HepG2 (cell line): ENCODE measurements at regions not wholly inside any gene's neighbourhood (a gene's known extent, or its start where the extent isn't known, plus 50 kb on each side); places are given as distances from the start of the nearest gene placed in this dataset.

ENCODE experiments used
- ATAC-seq: fragments of 200-7000 bp; cut with Tn5 transposase; 3 replicates; pipeline ENCODE4 v1.9.1; 2020; ENCODE audit warnings: mild to moderate bottlenecking, moderate library complexity
- BruUV-seq: library from RNA; stranded (reverse); fragments of 400-500 nt; replicated peaks from 2 replicates; lab custom pipeline; 2021; lab: Mats Ljungman, UMichigan
- CTCF ChIA-PET: fragments of 300-600 bp; formaldehyde crosslinking; extraction: SDS; loops from one replicate; lab custom pipeline; 2021; ENCODE audit warnings: low total read pairs, inconsistent platforms, low intra/inter-chr PET ratio; lab: Yijun Ruan, JAX
- POLR2A ChIA-PET: fragments of 350-600 bp; sonication (Branson Sonifier 250); formaldehyde crosslinking; loops from one replicate; lab custom pipeline; 2020; ENCODE audit warnings: antibody characterized with exemption, inconsistent platforms; lab: Yijun Ruan, JAX
- DNase-seq: peaks from one replicate; pipeline ENCODE4 v3.0.0-alpha.2; 2015; ENCODE audit warnings: low spot score
- FAIRE-seq: peaks from 3 replicates; lab custom pipeline; 2011; peaks lifted over from hg19 to GRCh38; lab: Jason Lieb, UNC
- H2AFZ ChIP-seq: one replicate; pipeline ENCODE4 v1.6.1; 2011; ENCODE audit warnings: low read length, inconsistent platforms
- H3K27ac ChIP-seq: fragments of 300-600 bp; 3 replicates; pipeline ENCODE4 v1.8.0; 2011; ENCODE audit warnings: mixed run types, mild to moderate bottlenecking, mixed read lengths, low read length, inconsistent platforms; ENCODE audit not compliant: insufficient read depth; ENCODE audit errors: extremely low read length
- H3K27me3 ChIP-seq, 2 experiments: fragments of 200-600 bp in 1 of 2; 2 replicates in 1 of 2; 3 replicates in 1 of 2; pipeline versions ENCODE4 v1.6.0 to v1.8.0; 2011; ENCODE audit warnings: low read length in 2 of 2, mild to moderate bottlenecking in 2 of 2, moderate library complexity in 2 of 2, inconsistent platforms in 1 of 2; ENCODE audit not compliant: insufficient read depth in 2 of 2, control insufficient read depth in 1 of 2
- H3K36me3 ChIP-seq, 2 experiments: fragments of 200-600 bp in 1 of 2; replicated peaks in 1 of 2; 2 replicates in 1 of 2; 3 replicates in 1 of 2; pipeline versions ENCODE4 v1.5.1 to v1.8.0; 2011; ENCODE audit warnings: low read length in 2 of 2, inconsistent platforms in 1 of 2; ENCODE audit not compliant: insufficient read depth in 2 of 2, control insufficient read depth in 1 of 2
- H3K4me1 ChIP-seq: 2 replicates; pipeline ENCODE4 v1.5.1; 2012; ENCODE audit warnings: low read length, inconsistent platforms; ENCODE audit not compliant: insufficient read depth
- H3K4me2 ChIP-seq: 2 replicates; pipeline ENCODE4 v1.6.0; 2011; ENCODE audit warnings: low read depth, low read length, inconsistent platforms
- H3K4me3 ChIP-seq, 3 experiments: fragments of 200-600 bp in 1 of 3; sonication (generic), shearing (Covaris generic) in 1 of 3; replicated peaks in 1 of 3; 2 replicates each; pipeline ENCODE4 v1.5.1; 2011 to 2016; ENCODE audit warnings: low read length in 3 of 3, inconsistent platforms in 2 of 3, low read depth in 2 of 3, mild to moderate bottlenecking in 2 of 3, control low read depth in 1 of 3, mixed read lengths in 1 of 3; ENCODE audit not compliant: insufficient read depth in 1 of 3
- H3K79me2 ChIP-seq: one replicate; pipeline ENCODE4 v1.6.1; 2011; ENCODE audit warnings: low read length, inconsistent platforms; ENCODE audit not compliant: insufficient read depth
- H3K9ac ChIP-seq: 2 replicates; pipeline ENCODE4 v1.6.0; 2011; ENCODE audit warnings: mild to moderate bottlenecking, low read depth, low read length, inconsistent platforms; ENCODE audit not compliant: insufficient read depth
- H3K9me3 ChIP-seq: 2 replicates; pipeline ENCODE4 v1.5.1; 2012; ENCODE audit warnings: mild to moderate bottlenecking, low read length
- H4K20me1 ChIP-seq: 2 replicates; pipeline ENCODE4 v1.6.0; 2011; ENCODE audit warnings: inconsistent platforms, mild to moderate bottlenecking, low read length, moderate library complexity; ENCODE audit not compliant: insufficient read depth
- BATF2 ChIP-seq: sonication (generic); formaldehyde crosslinking; IDR thresholded peaks from 2 replicates; pipeline ENCODE4 v1.8.0; 2022; ENCODE audit warnings: mild to moderate bottlenecking, missing genetic modification reagents, moderate library complexity
- BRF2 ChIP-seq: sonication (generic); formaldehyde crosslinking; IDR thresholded peaks from 2 replicates; pipeline ENCODE4 v1.8.1; 2022; ENCODE audit warnings: mild to moderate bottlenecking, missing genetic modification reagents
- FUBP1 ChIP-seq: sonication (generic); formaldehyde crosslinking; IDR thresholded peaks from 2 replicates; pipeline ENCODE4 v1.5.1; 2020; ENCODE audit warnings: missing genetic modification reagents, mild to moderate bottlenecking, borderline replicate concordance
- KAT2B ChIP-seq: fragments of 150-350 bp; IDR thresholded peaks from 2 replicates; pipeline ENCODE4 v1.6.1; 2014; ENCODE audit warnings: low read depth, low read length, borderline replicate concordance
- PAXIP1 ChIP-seq: sonication (generic); formaldehyde crosslinking; conservative IDR thresholded peaks from 2 replicates; pipeline ENCODE4 v1.4.0; 2020; ENCODE audit warnings: mild to moderate bottlenecking, missing genetic modification reagents, moderate library complexity
- PCBP1 ChIP-seq: fragments of 200-400 bp; formaldehyde crosslinking; IDR thresholded peaks from 2 replicates; pipeline ENCODE4 v1.6.1; 2017; ENCODE audit warnings: mild to moderate bottlenecking, low read depth, low read length, borderline replicate concordance
- RFX1 ChIP-seq: fragments of 450-650 bp; IDR thresholded peaks from 2 replicates; pipeline ENCODE4 v1.6.1; 2017
- SMYD3 ChIP-seq: sonication (generic); formaldehyde crosslinking; IDR thresholded peaks from 2 replicates; pipeline ENCODE4 v1.8.1; 2023; ENCODE audit warnings: mild to moderate bottlenecking, missing genetic modification reagents
- TOPORS ChIP-seq: sonication (generic); formaldehyde crosslinking; IDR thresholded peaks from 2 replicates; pipeline ENCODE4 v1.8.0; 2023; ENCODE audit warnings: mild to moderate bottlenecking, missing genetic modification reagents
- ZMYM3 ChIP-seq: sonication (generic); formaldehyde crosslinking; IDR thresholded peaks from 2 replicates; pipeline ENCODE4 v1.5.1; 2020; ENCODE audit warnings: mild to moderate bottlenecking, missing genetic modification reagents
- ZNF18 ChIP-seq: sonication (generic); formaldehyde crosslinking; IDR thresholded peaks from 2 replicates; pipeline ENCODE4 v1.8.0; 2022; ENCODE audit warnings: mild to moderate bottlenecking, missing genetic modification reagents; ENCODE audit not compliant: insufficient replicate concordance
- ZNF282 ChIP-seq: fragments of 450-650 bp; IDR thresholded peaks from 2 replicates; pipeline ENCODE4 v1.6.1; 2018; ENCODE audit not compliant: partially characterized antibody
- ZNF510 ChIP-seq: sonication (generic); formaldehyde crosslinking; IDR thresholded peaks from 2 replicates; pipeline ENCODE4 v1.4.0; 2020; ENCODE audit warnings: low read depth, mild to moderate bottlenecking, missing genetic modification reagents
- ZNF629 ChIP-seq: sonication (generic); formaldehyde crosslinking; conservative IDR thresholded peaks from 2 replicates; pipeline ENCODE4 v1.5.0; 2020; ENCODE audit warnings: missing genetic modification reagents
- WGBS: methylation state at CpG from one replicate; pipeline ENCODE4 v1.1.6; 2017; ENCODE audit warnings: low lambda C conversion rate; 5-methylcytosine and 5-hydroxymethylcytosine counted together
- in situ Hi-C: cut with HindIII; loops from 2 replicates; pipeline ENCODE4 v1.10.0; 2017; ENCODE audit warnings: low pct_unique_long_range_greater_than_20kb; ENCODE audit not compliant: extremely low pct_ligation_motif_present
- intact Hi-C: fragments of 100-400 bp; cut with micrococcal nuclease; formaldehyde crosslinking; loops from one replicate; pipeline ENCODE4 v1.10.0; 2022; ENCODE audit not compliant: unreplicated experiment

- Histone ChIP-seq H3K4me1 (no peaks in the 10 kb centered on the region), H3K36me3 (no peaks in the 10 kb centered on the region), H4K20me1 (no peaks in the 10 kb centered on the region), H3K9me3 (no peaks in the 10 kb centered on the region), H3K79me2 (no peaks in the 10 kb centered on the region), H3K4me2 (no peak overlapping the region), H3K27ac (no peak overlapping the region), H3K4me3 (no peak overlapping the region), H3K9ac (no peak overlapping the region), H2AFZ (no peak overlapping the region), H3K27me3 (no peaks in the 10 kb centered on the region; a peak in 1 of 5 replicates)
- FAIRE-seq (no peak), DNase-seq (no peak), ATAC-seq (no peak)
- WGBS: 6% methylated on average over 3 of the region's 3 CpGs
- BruUV-seq: no TSS peak
- in situ Hi-C loops (no loop called here), intact Hi-C loops (no loop called here)
- POLR2A ChIA-PET: no interaction called here
- CTCF ChIA-PET: no interaction called here
- TF ChIP-seq ZNF629 (CRISPR knock-in tag): no peak
- no peak for TF ChIP-seq PAXIP1
- no peak for TF ChIP-seq PCBP1
- TF ChIP-seq BATF2: no peak
- no peak for TF ChIP-seq BRF2 (CRISPR knock-in tag)
- no peak for TF ChIP-seq ZNF18 (CRISPR knock-in tag)
- no peak for TF ChIP-seq ZMYM3 (CRISPR knock-in tag)
- TF ChIP-seq FUBP1: no peak
- TF ChIP-seq ZNF282: no peak
- no peak for TF ChIP-seq RFX1
- no peak for TF ChIP-seq TOPORS (CRISPR knock-in tag)
- no peak for TF ChIP-seq ZNF510 (CRISPR knock-in tag)
- no peak for TF ChIP-seq SMYD3 (CRISPR knock-in tag)
- TF ChIP-seq KAT2B: no peak
These were observed 535.2 kb downstream of the METTL4 start for GRCh38 chr18:2036086-2036485.
